ENCODE measurements at regions not wholly inside any gene's neighbourhood (a gene's known extent, or its start where the extent isn't known, plus 50 kb on each side); places are given as distances from the start of the nearest gene placed in this dataset.
"Not testable (repeated sequence)": the region's sequence is repeated elsewhere in the genome, so short reads cannot be mapped to it uniquely, and the experiment has no call there.

DNA sequence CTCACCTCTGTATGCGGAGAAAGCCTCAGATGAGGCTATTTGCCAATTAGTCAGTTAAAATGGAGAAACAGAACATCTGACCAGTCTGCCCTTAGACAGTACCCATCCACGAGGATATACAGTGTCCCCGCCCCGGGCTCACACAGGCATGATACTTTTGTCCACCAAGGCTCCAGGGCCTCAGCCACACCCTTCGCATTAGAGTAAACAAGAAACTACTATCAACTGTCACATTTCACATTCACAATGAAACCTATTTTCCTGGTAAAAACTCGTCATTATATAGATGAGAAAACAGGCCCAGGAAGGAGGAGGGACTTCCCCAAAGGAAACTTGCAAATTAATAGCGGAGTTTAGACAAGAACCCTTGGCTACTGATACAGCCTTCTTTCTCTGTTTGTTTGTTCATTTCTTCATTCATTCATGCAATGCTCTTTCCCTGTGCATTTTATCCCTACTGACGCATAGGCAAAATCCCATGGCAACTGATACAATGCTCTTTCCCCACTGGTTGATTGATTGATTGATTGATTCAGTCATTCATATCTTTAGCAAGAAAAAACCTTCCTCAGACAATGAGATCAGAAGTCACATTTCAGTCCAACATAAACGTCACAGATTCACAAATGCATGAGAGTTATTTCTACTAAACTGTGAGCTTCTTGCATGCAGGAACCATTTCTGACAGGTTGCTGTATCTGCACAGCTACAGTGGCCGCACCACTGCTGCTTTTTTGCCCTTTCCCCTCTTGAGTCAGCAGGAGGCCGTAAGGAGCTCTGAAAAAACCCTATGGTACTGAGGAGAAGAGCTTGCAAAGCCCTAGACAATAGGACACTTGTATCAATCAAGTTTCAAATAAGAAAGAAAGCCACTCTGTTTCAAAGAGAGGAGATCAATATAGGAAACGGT, 777.1 kb downstream of the RNF144A start:
- H3K9me3 ChIP-seq = no peaks in the 10 kb centered on the region
- no peaks in the 10 kb centered on the region for H3K27me3 ChIP-seq
- no peaks in the 10 kb centered on the region for H3K36me3 ChIP-seq
- TF ChIP-seq, protein P1, sequence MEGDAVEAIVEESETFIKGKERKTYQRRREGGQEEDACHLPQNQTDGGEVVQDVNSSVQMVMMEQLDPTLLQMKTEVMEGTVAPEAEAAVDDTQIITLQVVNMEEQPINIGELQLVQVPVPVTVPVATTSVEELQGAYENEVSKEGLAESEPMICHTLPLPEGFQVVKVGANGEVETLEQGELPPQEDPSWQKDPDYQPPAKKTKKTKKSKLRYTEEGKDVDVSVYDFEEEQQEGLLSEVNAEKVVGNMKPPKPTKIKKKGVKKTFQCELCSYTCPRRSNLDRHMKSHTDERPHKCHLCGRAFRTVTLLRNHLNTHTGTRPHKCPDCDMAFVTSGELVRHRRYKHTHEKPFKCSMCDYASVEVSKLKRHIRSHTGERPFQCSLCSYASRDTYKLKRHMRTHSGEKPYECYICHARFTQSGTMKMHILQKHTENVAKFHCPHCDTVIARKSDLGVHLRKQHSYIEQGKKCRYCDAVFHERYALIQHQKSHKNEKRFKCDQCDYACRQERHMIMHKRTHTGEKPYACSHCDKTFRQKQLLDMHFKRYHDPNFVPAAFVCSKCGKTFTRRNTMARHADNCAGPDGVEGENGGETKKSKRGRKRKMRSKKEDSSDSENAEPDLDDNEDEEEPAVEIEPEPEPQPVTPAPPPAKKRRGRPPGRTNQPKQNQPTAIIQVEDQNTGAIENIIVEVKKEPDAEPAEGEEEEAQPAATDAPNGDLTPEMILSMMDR (IDR thresholded peaks at IDR 0.05) = no peak
- TF ChIP-seq EP300 (IDR thresholded peaks at IDR 0.05; ENCODE audit: low read depth) = no peak
- no peak for TF ChIP-seq POLR2A (IDR thresholded peaks at IDR 0.05)
- TF ChIP-seq POLR2AphosphoS5 (IDR thresholded peaks at IDR 0.05) = no peak
- DNase-seq = no peak
- H3K4me1 ChIP-seq = no peaks in the 10 kb centered on the region
- intact Hi-C loops (cut with DNase I; ENCODE audit: low total_unique reads) = no loop called here
- 59 to 70% methylated on average over 7 to 12 of the region's 12 CpGs for WGBS, 2 donors (ENCODE audit: low coverage in 1 of 2)
- in situ Hi-C loops (cut with MboI; ENCODE audit: low pct_ligation_motif_present in 1 of 4, low pct_unique_long_range_greater_than_20kb in 1 of 4, low sequenced_read_pairs in 3 of 4) = no loop called here
- H3K4me3 ChIP-seq = no peak overlapping the region
- H3K27ac ChIP-seq = no peak overlapping the region

DNA sequence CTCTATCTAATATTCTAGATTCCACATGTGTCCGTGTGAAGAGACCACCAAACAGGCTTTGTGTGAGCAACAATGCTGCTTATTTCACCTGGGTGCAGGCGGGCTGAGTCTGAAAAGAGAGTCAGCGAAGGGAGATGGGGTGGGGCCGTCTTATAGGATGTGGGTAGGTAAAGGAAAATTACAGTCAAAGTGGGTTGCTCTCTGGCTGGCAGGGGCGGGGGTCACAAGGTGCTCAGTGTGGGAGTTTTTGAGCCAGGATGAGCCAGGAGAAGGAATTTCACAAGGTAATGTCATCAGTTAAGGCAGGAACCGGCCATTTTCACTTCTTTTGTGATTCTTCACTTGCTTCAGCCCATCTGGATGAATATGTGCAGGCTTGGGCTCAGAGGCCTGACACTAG, 779.3 kb downstream of the RNF144A start:
- intact Hi-C loops (cut with DNase I; ENCODE audit: low total_unique reads); in situ Hi-C loops (cut with MboI; ENCODE audit: low pct_ligation_motif_present in 1 of 4, low pct_unique_long_range_greater_than_20kb in 1 of 4, low sequenced_read_pairs in 3 of 4): not testable (repeated sequence)
- WGBS, 2 donors (ENCODE audit: low coverage in 1 of 2) = 90 to 93% methylated on average over 6 of the region's 6 CpGs

DNA sequence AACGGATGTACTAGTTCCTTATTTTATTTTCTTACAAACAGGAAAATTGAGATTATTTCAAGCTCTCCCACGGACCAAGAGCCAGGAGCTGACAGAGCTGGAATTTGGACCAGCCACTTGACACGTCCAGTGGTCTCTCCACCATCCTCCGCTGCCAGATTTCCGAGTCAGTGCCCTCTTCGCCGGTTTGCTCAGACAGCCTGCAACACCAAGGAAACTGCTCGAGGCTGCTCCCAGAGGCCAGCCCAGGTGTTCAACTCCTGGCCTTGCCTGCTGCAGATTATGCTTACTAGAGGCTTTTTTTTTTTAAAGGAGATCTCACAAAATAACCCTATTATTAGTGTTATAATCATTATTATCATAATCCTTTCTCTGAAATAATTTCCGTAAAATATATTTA, 779.8 kb downstream of the RNF144A start:
- in situ Hi-C loops (cut with MboI; ENCODE audit: low pct_ligation_motif_present in 1 of 4, low pct_unique_long_range_greater_than_20kb in 1 of 4, low sequenced_read_pairs in 3 of 4) = no loop called here
- Histone ChIP-seq H3K36me3 (no peaks in the 10 kb centered on the region), H3K9me3 (no peaks in the 10 kb centered on the region), H3K4me3 (no peak overlapping the region), H3K27ac (no peak overlapping the region), H3K4me1 (no peaks in the 10 kb centered on the region), H3K27me3 (no peaks in the 10 kb centered on the region)
- TF ChIP-seq, protein P1 (IDR thresholded peaks at IDR 0.05) = peak in 1 of 5 experiments; percentile 2
- no peak for TF ChIP-seq POLR2AphosphoS5 (IDR thresholded peaks at IDR 0.05)
- 82 to 91% methylated on average over 8 to 9 of the region's 9 CpGs for WGBS, 2 donors (ENCODE audit: low coverage in 1 of 2)
- intact Hi-C loops (cut with DNase I; ENCODE audit: low total_unique reads) = no loop called here
- no peak for DNase-seq

More for the DNA sequence above, 779.3 kb downstream of the RNF144A start:
- not testable (repeated sequence) for H3K27ac ChIP-seq, H3K4me3 ChIP-seq, H3K36me3 ChIP-seq, DNase-seq, H3K4me1 ChIP-seq, H3K9me3 ChIP-seq, H3K27me3 ChIP-seq

DNA sequence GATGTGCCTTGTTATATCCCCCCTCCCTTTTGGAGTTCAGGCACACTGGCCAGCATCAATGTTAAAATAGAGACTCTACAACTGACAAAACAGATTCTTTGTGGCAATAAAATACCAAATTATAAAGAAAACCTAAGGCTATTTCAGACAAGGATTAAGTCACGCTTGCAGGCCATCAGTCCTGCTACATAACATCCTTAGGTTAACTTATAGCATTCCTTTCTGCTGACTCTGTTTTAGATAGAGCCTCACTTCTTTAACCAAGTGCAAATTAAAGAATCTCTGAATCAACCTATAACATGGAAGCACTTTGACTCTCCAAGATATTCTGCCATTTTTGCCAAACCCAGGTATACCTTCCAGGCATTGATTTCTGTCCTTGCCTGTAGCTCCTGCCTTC, 784.6 kb downstream of the RNF144A start:
- H3K9me3 ChIP-seq = no peaks in the 10 kb centered on the region
- 89% methylated on average over 1 of the region's 1 CpG for WGBS, 2 donors (ENCODE audit: low coverage in 1 of 2)
- intact Hi-C loops (cut with DNase I; ENCODE audit: low total_unique reads) (no loop called here), in situ Hi-C loops (cut with MboI; ENCODE audit: low pct_ligation_motif_present in 1 of 4, low pct_unique_long_range_greater_than_20kb in 1 of 4, low sequenced_read_pairs in 3 of 4) (no loop called here)
- H3K4me3 ChIP-seq = no peak overlapping the region
- H3K4me1 ChIP-seq = no peaks in the 10 kb centered on the region
- H3K27me3 ChIP-seq = no peaks in the 10 kb centered on the region
- DNase-seq = no peak
- no peak overlapping the region for H3K27ac ChIP-seq
- no peak for TF ChIP-seq POLR2AphosphoS5 (IDR thresholded peaks at IDR 0.05)
- TF ChIP-seq, protein P1 (IDR thresholded peaks at IDR 0.05) = no peak
- no peak for TF ChIP-seq EP300 (IDR thresholded peaks at IDR 0.05; ENCODE audit: low read depth)
- no peak for TF ChIP-seq POLR2A (IDR thresholded peaks at IDR 0.05)
- H3K36me3 ChIP-seq = no peaks in the 10 kb centered on the region

DNA sequence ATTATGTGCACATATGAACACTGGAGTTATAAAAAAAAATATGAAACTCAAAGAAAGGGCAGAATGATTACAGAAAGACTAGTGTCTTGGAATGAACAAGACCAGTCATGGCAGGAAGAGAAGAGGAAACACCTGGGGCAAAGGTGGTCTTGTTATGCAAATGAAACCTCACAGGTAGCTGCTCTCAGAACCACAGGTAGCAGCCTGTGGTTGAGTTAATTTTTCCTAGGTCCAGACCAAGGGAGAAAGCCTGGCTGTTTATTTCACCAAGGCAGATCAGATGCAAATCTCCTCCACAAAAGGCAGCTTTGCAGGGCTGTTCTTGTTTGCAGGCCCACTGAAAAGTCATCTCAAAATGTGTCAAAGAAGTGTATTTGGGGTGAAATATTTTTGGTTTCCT, 785.8 kb downstream of the RNF144A start:
- Histone ChIP-seq H3K27ac (no peak overlapping the region), H3K27me3 (no peaks in the 10 kb centered on the region), H3K4me1 (no peaks in the 10 kb centered on the region), H3K4me3 (no peak overlapping the region), H3K36me3 (no peaks in the 10 kb centered on the region), H3K9me3 (no peaks in the 10 kb centered on the region)
- intact Hi-C loops (cut with DNase I; ENCODE audit: low total_unique reads) = no loop called here
- TF ChIP-seq EP300 (IDR thresholded peaks at IDR 0.05; ENCODE audit: low read depth) (no peak), POLR2AphosphoS5 (IDR thresholded peaks at IDR 0.05) (no peak), POLR2A (IDR thresholded peaks at IDR 0.05) (no peak)
- TF ChIP-seq, protein P1 (IDR thresholded peaks at IDR 0.05) = no peak
- DNase-seq = no peak
- in situ Hi-C loops (cut with MboI; ENCODE audit: low pct_ligation_motif_present in 1 of 4, low pct_unique_long_range_greater_than_20kb in 1 of 4, low sequenced_read_pairs in 3 of 4) = no loop called here
